HCT116 (cell line): ENCODE measurements at regions not wholly inside any gene's neighbourhood (a gene's known extent, or its start where the extent isn't known, plus 50 kb on each side); places are given as distances from the start of the nearest gene placed in this dataset.

Experiments used
- ATAC-seq: fragments of 200-7000 bp; cut with Tn5 transposase; 2 replicates; pipeline ENCODE4 v1.9.1; 2020; ENCODE audit warnings: mild to moderate bottlenecking, moderate library complexity
- BruUV-seq: library from RNA; stranded (reverse); fragments of 400-500 nt; replicated peaks from 2 replicates; lab custom pipeline; 2021; lab: Mats Ljungman, UMichigan
- CTCF ChIA-PET: fragments of 300-600 bp; sonication (Branson Sonifier 250); formaldehyde crosslinking; loops from one replicate; lab custom pipeline; 2021; ENCODE audit warnings: antibody characterized with exemption; lab: Charles Lee
- POLR2A ChIA-PET: fragments of 300-600, 350-600 bp; sonication (Branson Sonifier 250); formaldehyde crosslinking; loops from one replicate; lab custom pipeline; 2021; ENCODE audit warnings: antibody characterized with exemption; lab: Charles Lee
- RAD21 ChIA-PET, 2 experiments: fragments of 300-600 bp; sonication (Branson Sonifier 250); formaldehyde crosslinking; loops; one replicate each; lab custom pipeline; 2023; ENCODE audit warnings: low total read pairs in 2 of 2; ENCODE audit not compliant: uncharacterized antibody in 2 of 2, unreplicated experiment in 2 of 2, low non-redundant PET in 1 of 2; lab: Charles Lee
- DNase-seq: peaks from one replicate; pipeline ENCODE4 v3.0.0-alpha.2; 2010; ENCODE audit warnings: low read depth, low spot score
- H2AFZ ChIP-seq: fragments of 200-600 bp; shearing (Covaris generic), sonication (generic); 2 replicates; pipeline ENCODE4 v1.6.1; 2017; ENCODE audit warnings: low read depth, mixed run types, mixed read lengths, antibody characterized with exemption, low read length; ENCODE audit not compliant: poor library complexity, severe bottlenecking
- H3K27ac ChIP-seq: 2 replicates; pipeline ENCODE4 v1.5.1; 2012; ENCODE audit warnings: low read depth, low read length
- H3K27me3 ChIP-seq: fragments of 200-600 bp; sonication (generic); 2 replicates; pipeline ENCODE4 v1.6.1; 2016; ENCODE audit warnings: mixed run types, low read length, mixed read lengths; ENCODE audit not compliant: insufficient read depth
- H3K36me3 ChIP-seq, 2 experiments: fragments of 200-500 bp in 1 of 2; fragments of 200-600 bp in 1 of 2; sonication (Bioruptor generic) in 1 of 2; sonication (generic) in 1 of 2; 2 replicates each; pipeline versions ENCODE4 v1.5.1 to v1.6.1; 2014 to 2016; ENCODE audit warnings: low read length in 2 of 2, inconsistent platforms in 1 of 2, mixed read lengths in 1 of 2, mixed run types in 1 of 2; ENCODE audit not compliant: insufficient read depth in 2 of 2, control insufficient read depth in 1 of 2
- H3K4me1 ChIP-seq, 2 experiments: fragments of 200-600 bp in 1 of 2; sonication (generic) in 1 of 2; 2 replicates each; pipeline versions ENCODE4 v1.5.1 to v1.6.1; 2012 to 2017; ENCODE audit warnings: low read length in 2 of 2, inconsistent platforms in 1 of 2, mild to moderate bottlenecking in 1 of 2, mixed read lengths in 1 of 2, mixed run types in 1 of 2, moderate library complexity in 1 of 2; ENCODE audit not compliant: insufficient read depth in 2 of 2, control insufficient read depth in 1 of 2
- H3K4me2 ChIP-seq: fragments of 200-600 bp; sonication (generic); 2 replicates; pipeline ENCODE4 v1.6.1; 2017; ENCODE audit warnings: mixed run types, low read length, mixed read lengths
- H3K4me3 ChIP-seq, 2 experiments: fragments of 200-600 bp in 1 of 2; sonication (generic) in 1 of 2; replicated peaks in 1 of 2; 2 replicates each; pipeline ENCODE4 v1.5.1; 2011 to 2016; ENCODE audit warnings: low read length in 2 of 2, control low read depth in 1 of 2, low read depth in 1 of 2, mild to moderate bottlenecking in 1 of 2, mixed read lengths in 1 of 2, mixed run types in 1 of 2
- H3K79me2 ChIP-seq: fragments of 200-600 bp; sonication (generic); 2 replicates; pipeline ENCODE4 v1.6.1; 2017; ENCODE audit warnings: mild to moderate bottlenecking, mixed run types, low read length, moderate library complexity, mixed read lengths; ENCODE audit not compliant: insufficient read depth
- H3K9ac ChIP-seq: fragments of 200-600 bp; sonication (generic); 2 replicates; pipeline ENCODE4 v1.6.1; 2016; ENCODE audit warnings: low read length, mixed read lengths
- H3K9me2 ChIP-seq: fragments of 200-600 bp; sonication (generic), shearing (Covaris generic); 2 replicates; pipeline ENCODE4 v1.6.1; 2017; ENCODE audit warnings: mixed run types, mild to moderate bottlenecking, moderate library complexity; ENCODE audit not compliant: insufficient read depth
- H3K9me3 ChIP-seq, 2 experiments: fragments of 200-500 bp in 1 of 2; fragments of 200-600 bp in 1 of 2; sonication (Bioruptor generic) in 1 of 2; sonication (generic) in 1 of 2; 2 replicates each; pipeline ENCODE4 v1.6.1; 2014 to 2017; ENCODE audit warnings: low read length in 2 of 2, mixed read lengths in 2 of 2, inconsistent platforms in 1 of 2, low read depth in 1 of 2, mild to moderate bottlenecking in 1 of 2, mixed run types in 1 of 2, moderate library complexity in 1 of 2; ENCODE audit not compliant: control insufficient read depth in 1 of 2, insufficient read depth in 1 of 2
- H4K20me1 ChIP-seq: fragments of 200-600 bp; sonication (generic), shearing (Covaris generic); 2 replicates; pipeline ENCODE4 v1.6.1; 2017; ENCODE audit warnings: mixed run types, mild to moderate bottlenecking, moderate library complexity; ENCODE audit not compliant: insufficient read depth
- ATF3 ChIP-seq: IDR thresholded peaks from 2 replicates; pipeline ENCODE4 v1.6.1; 2012
- CBX3 ChIP-seq: IDR thresholded peaks from 2 replicates; pipeline ENCODE4 v1.6.1; 2012; ENCODE audit warnings: low read depth
- EGR1 ChIP-seq: IDR thresholded peaks from 2 replicates; pipeline ENCODE4 v1.6.1; 2012; ENCODE audit warnings: low read depth
- EZH2phosphoT487 ChIP-seq: fragments of 200-600 bp; IDR thresholded peaks from 2 replicates; pipeline ENCODE4 v1.6.1; 2018; ENCODE audit warnings: antibody characterized with exemption, borderline replicate concordance
- FOSL1 ChIP-seq: IDR thresholded peaks from 2 replicates; pipeline ENCODE4 v1.6.1; 2012; ENCODE audit warnings: low read depth
- JUND ChIP-seq: IDR thresholded peaks from 2 replicates; pipeline ENCODE4 v1.6.1; 2012
- POLR2A ChIP-seq: IDR thresholded peaks from 2 replicates; pipeline ENCODE4 v1.7.0; 2011; ENCODE audit warnings: borderline replicate concordance; ENCODE audit not compliant: insufficient read depth, insufficient read length; ENCODE audit errors: extremely low read depth
- SRF ChIP-seq: IDR thresholded peaks from 2 replicates; pipeline ENCODE4 v1.6.1; 2012; ENCODE audit warnings: low read depth
- YY1 ChIP-seq: IDR thresholded peaks from 2 replicates; pipeline ENCODE4 v1.6.1; 2011; ENCODE audit warnings: low read length, low read depth, moderate library complexity, mild to moderate bottlenecking; ENCODE audit not compliant: insufficient replicate concordance; ENCODE audit errors: extremely low read depth
- ZFX ChIP-seq: fragments of 450-650 bp; IDR thresholded peaks from 2 replicates; pipeline ENCODE4 v1.6.1; 2017
- intact Hi-C: fragments of 100-400 bp; cut with micrococcal nuclease; formaldehyde crosslinking; loops from 2 replicates; pipeline ENCODE4 v1.10.0; 2022
- TF ChIP-seq, protein P1 (sequence below): IDR thresholded peaks from 2 replicates; pipeline ENCODE4 v1.6.1; 2012; ENCODE audit warnings: low read depth
- TF ChIP-seq, protein P2 (sequence below), 3 experiments: fragments of 200-600 bp in 1 of 3; sonication (generic) in 1 of 3; IDR thresholded peaks in 2 of 3; conservative IDR thresholded peaks in 1 of 3; 2 replicates each; pipeline ENCODE4 v1.5.1; 2012 to 2017; ENCODE audit warnings: low read depth in 2 of 3, low read length in 2 of 3, antibody characterized with exemption in 1 of 3, borderline replicate concordance in 1 of 3, control low read depth in 1 of 3, mild to moderate bottlenecking in 1 of 3, mixed read lengths in 1 of 3, mixed run types in 1 of 3, moderate library complexity in 1 of 3; ENCODE audit not compliant: insufficient read depth in 1 of 3

GRCh38 chr1:56215771-56216170, 363.6 kb downstream of the PLPP3 start:
- no peaks in the 10 kb centered on the region for H3K27me3 ChIP-seq
- H3K27ac ChIP-seq = no peak overlapping the region
- ATAC-seq (no peak), DNase-seq (no peak)
- intact Hi-C loops = no loop called here
- no peak for TF ChIP-seq JUND
- TF ChIP-seq, protein P1, sequence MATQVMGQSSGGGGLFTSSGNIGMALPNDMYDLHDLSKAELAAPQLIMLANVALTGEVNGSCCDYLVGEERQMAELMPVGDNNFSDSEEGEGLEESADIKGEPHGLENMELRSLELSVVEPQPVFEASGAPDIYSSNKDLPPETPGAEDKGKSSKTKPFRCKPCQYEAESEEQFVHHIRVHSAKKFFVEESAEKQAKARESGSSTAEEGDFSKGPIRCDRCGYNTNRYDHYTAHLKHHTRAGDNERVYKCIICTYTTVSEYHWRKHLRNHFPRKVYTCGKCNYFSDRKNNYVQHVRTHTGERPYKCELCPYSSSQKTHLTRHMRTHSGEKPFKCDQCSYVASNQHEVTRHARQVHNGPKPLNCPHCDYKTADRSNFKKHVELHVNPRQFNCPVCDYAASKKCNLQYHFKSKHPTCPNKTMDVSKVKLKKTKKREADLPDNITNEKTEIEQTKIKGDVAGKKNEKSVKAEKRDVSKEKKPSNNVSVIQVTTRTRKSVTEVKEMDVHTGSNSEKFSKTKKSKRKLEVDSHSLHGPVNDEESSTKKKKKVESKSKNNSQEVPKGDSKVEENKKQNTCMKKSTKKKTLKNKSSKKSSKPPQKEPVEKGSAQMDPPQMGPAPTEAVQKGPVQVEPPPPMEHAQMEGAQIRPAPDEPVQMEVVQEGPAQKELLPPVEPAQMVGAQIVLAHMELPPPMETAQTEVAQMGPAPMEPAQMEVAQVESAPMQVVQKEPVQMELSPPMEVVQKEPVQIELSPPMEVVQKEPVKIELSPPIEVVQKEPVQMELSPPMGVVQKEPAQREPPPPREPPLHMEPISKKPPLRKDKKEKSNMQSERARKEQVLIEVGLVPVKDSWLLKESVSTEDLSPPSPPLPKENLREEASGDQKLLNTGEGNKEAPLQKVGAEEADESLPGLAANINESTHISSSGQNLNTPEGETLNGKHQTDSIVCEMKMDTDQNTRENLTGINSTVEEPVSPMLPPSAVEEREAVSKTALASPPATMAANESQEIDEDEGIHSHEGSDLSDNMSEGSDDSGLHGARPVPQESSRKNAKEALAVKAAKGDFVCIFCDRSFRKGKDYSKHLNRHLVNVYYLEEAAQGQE = no peak
- BruUV-seq = no TSS peak
- no peaks in the 10 kb centered on the region for H3K79me2 ChIP-seq
- CTCF ChIA-PET = no interaction called here
- no peaks in the 10 kb centered on the region for H4K20me1 ChIP-seq
- H2AFZ ChIP-seq = no peak overlapping the region
- H3K9ac ChIP-seq = no peak overlapping the region
- RAD21 ChIA-PET = no interaction called here
- H3K4me1 ChIP-seq = no peaks in the 10 kb centered on the region
- no peaks in the 10 kb centered on the region for H3K9me3 ChIP-seq
- POLR2A ChIA-PET = no interaction called here
- H3K4me2 ChIP-seq = no peak overlapping the region
- H3K9me2 ChIP-seq = no peaks in the 10 kb centered on the region
- H3K4me3 ChIP-seq = no peak overlapping the region
- H3K36me3 ChIP-seq = no peaks in the 10 kb centered on the region

GRCh38 chr1:56215086-56215485, 364.3 kb downstream of the PLPP3 start:
- intact Hi-C loops = no loop called here
- Histone ChIP-seq H3K9ac (no peak overlapping the region), H3K9me2 (no peaks in the 10 kb centered on the region), H4K20me1 (no peaks in the 10 kb centered on the region), H3K4me3 (no peak overlapping the region), H3K4me1 (no peaks in the 10 kb centered on the region), H3K4me2 (no peak overlapping the region), H3K9me3 (no peaks in the 10 kb centered on the region), H3K36me3 (no peaks in the 10 kb centered on the region), H3K27me3 (no peaks in the 10 kb centered on the region), H3K79me2 (no peaks in the 10 kb centered on the region), H3K27ac (no peak overlapping the region), H2AFZ (no peak overlapping the region)
- no TSS peak for BruUV-seq
- CTCF ChIA-PET = no interaction called here
- RAD21 ChIA-PET = no interaction called here
- no peak for DNase-seq
- no peak for TF ChIP-seq EGR1
- no peak for TF ChIP-seq FOSL1
- TF ChIP-seq EZH2phosphoT487 = no peak
- TF ChIP-seq YY1 = no peak
- TF ChIP-seq, protein P1 = no peak
- TF ChIP-seq CBX3 = no peak
- no peak for TF ChIP-seq POLR2A
- no peak for TF ChIP-seq SRF
- TF ChIP-seq, protein P2, sequence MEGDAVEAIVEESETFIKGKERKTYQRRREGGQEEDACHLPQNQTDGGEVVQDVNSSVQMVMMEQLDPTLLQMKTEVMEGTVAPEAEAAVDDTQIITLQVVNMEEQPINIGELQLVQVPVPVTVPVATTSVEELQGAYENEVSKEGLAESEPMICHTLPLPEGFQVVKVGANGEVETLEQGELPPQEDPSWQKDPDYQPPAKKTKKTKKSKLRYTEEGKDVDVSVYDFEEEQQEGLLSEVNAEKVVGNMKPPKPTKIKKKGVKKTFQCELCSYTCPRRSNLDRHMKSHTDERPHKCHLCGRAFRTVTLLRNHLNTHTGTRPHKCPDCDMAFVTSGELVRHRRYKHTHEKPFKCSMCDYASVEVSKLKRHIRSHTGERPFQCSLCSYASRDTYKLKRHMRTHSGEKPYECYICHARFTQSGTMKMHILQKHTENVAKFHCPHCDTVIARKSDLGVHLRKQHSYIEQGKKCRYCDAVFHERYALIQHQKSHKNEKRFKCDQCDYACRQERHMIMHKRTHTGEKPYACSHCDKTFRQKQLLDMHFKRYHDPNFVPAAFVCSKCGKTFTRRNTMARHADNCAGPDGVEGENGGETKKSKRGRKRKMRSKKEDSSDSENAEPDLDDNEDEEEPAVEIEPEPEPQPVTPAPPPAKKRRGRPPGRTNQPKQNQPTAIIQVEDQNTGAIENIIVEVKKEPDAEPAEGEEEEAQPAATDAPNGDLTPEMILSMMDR (IDR thresholded peaks at IDR 0.05 in 2 of 3, conservative IDR thresholded peaks at IDR 0.05 in 1 of 3; ENCODE audit: borderline replicate concordance in 1 of 3, insufficient read depth in 1 of 3, low read depth in 2 of 3, low read length in 2 of 3) = no peak
- TF ChIP-seq ZFX = no peak
- no peak for TF ChIP-seq ATF3
- no peak for ATAC-seq
- POLR2A ChIA-PET = no interaction called here
